Neuronal stem cell (in vitro differentiated cells): ENCODE measurements at regions not wholly inside any gene's neighbourhood (a gene's known extent, or its start where the extent isn't known, plus 50 kb on each side); places are given as distances from the start of the nearest gene placed in this dataset.
A peak's percentile ranks its signal among the peaks of the same experiment; 100 is the strongest.

ENCODE experiments used
- DNase-seq: peaks from one replicate; pipeline ENCODE4 v3.0.0-alpha.2; 2013; ENCODE audit warnings: low spot score
- H2AFZ ChIP-seq: one replicate; pipeline ENCODE4 v1.6.1; 2013; ENCODE audit warnings: mild to moderate bottlenecking, low read length, inconsistent platforms
- H2AK5ac ChIP-seq: 2 replicates; pipeline ENCODE4 v1.6.1; 2013; ENCODE audit warnings: low read depth, mild to moderate bottlenecking, inconsistent platforms, low read length, moderate library complexity, mixed read lengths
- H2BK120ac ChIP-seq: 2 replicates; pipeline ENCODE4 v1.6.1; 2013; ENCODE audit warnings: low read depth, mild to moderate bottlenecking, inconsistent platforms, low read length, moderate library complexity, mixed read lengths
- H2BK12ac ChIP-seq: one replicate; pipeline ENCODE4 v1.6.1; 2013; ENCODE audit warnings: low read length, inconsistent platforms
- H2BK15ac ChIP-seq: 2 replicates; pipeline ENCODE4 v1.6.1; 2013; ENCODE audit warnings: mild to moderate bottlenecking, low read length, inconsistent platforms, mixed read lengths
- H2BK5ac ChIP-seq: one replicate; pipeline ENCODE4 v1.6.1; 2013; ENCODE audit warnings: inconsistent platforms, mild to moderate bottlenecking, low read length, moderate library complexity
- H3K14ac ChIP-seq: one replicate; pipeline ENCODE4 v1.6.1; 2013; ENCODE audit warnings: low read length, inconsistent platforms
- H3K18ac ChIP-seq: 2 replicates; pipeline ENCODE4 v1.6.1; 2013; ENCODE audit warnings: low read length, inconsistent platforms
- H3K23ac ChIP-seq: 2 replicates; pipeline ENCODE4 v1.6.1; 2013; ENCODE audit warnings: low read depth, mild to moderate bottlenecking, mixed read lengths, low read length, inconsistent platforms; ENCODE audit not compliant: poor library complexity
- H3K27ac ChIP-seq: replicated peaks from 3 replicates; pipeline ENCODE4 v1.5.1; 2013; ENCODE audit warnings: low read length, inconsistent platforms
- H3K27me3 ChIP-seq, 3 experiments: 2 replicates each; pipeline ENCODE4 v1.6.1; 2013; ENCODE audit warnings: low read length in 3 of 3, mild to moderate bottlenecking in 2 of 3, inconsistent platforms in 1 of 3, low read depth in 1 of 3, mixed read lengths in 1 of 3, moderate library complexity in 1 of 3; ENCODE audit not compliant: control insufficient read depth in 3 of 3, insufficient read depth in 3 of 3
- H3K36me3 ChIP-seq, 2 donors: replicated peaks in 1 of 2; 2 replicates each; pipeline ENCODE4 v1.6.1; 2013; ENCODE audit warnings: low read length in 2 of 2; ENCODE audit not compliant: control insufficient read depth in 2 of 2, insufficient read depth in 2 of 2
- H3K4ac ChIP-seq: 2 replicates; pipeline ENCODE4 v1.6.1; 2013; ENCODE audit warnings: inconsistent platforms, mild to moderate bottlenecking, low read length, moderate library complexity
- H3K4me1 ChIP-seq, 2 donors: 1 replicate in 1 of 2; 2 replicates in 1 of 2; pipeline ENCODE4 v1.6.1; 2013; ENCODE audit warnings: low read length in 2 of 2, low read depth in 1 of 2; ENCODE audit not compliant: control insufficient read depth in 2 of 2, insufficient read depth in 1 of 2
- H3K4me2 ChIP-seq: one replicate; pipeline ENCODE4 v1.6.1; 2013; ENCODE audit warnings: mild to moderate bottlenecking, low read length, inconsistent platforms; ENCODE audit not compliant: insufficient read depth, poor library complexity, severe bottlenecking
- H3K4me3 ChIP-seq, 2 donors: 2 replicates each; pipeline ENCODE4 v1.5.1; 2013; ENCODE audit warnings: low read length in 2 of 2, mild to moderate bottlenecking in 2 of 2, inconsistent platforms in 1 of 2, moderate library complexity in 1 of 2
- H3K79me1 ChIP-seq: one replicate; pipeline ENCODE4 v1.6.1; 2013; ENCODE audit warnings: low read depth, mild to moderate bottlenecking, inconsistent platforms, low read length, moderate library complexity
- H3K9ac ChIP-seq: one replicate; pipeline ENCODE4 v1.6.1; 2013; ENCODE audit warnings: mild to moderate bottlenecking, low read depth, low read length, inconsistent platforms; ENCODE audit not compliant: poor library complexity
- H3K9me3 ChIP-seq, 2 donors: replicated peaks in 1 of 2; 2 replicates each; pipeline versions ENCODE3 to v1.6.1; 2013; ENCODE audit warnings: low read length in 2 of 2, mild to moderate bottlenecking in 2 of 2, inconsistent platforms in 1 of 2, low read depth in 1 of 2, mixed read lengths in 1 of 2, moderate library complexity in 1 of 2; ENCODE audit not compliant: control insufficient read depth in 2 of 2, insufficient read depth in 1 of 2
- H4K8ac ChIP-seq: one replicate; pipeline ENCODE4 v1.6.1; 2013; ENCODE audit warnings: low read depth, mild to moderate bottlenecking, inconsistent platforms, low read length, moderate library complexity
- H4K91ac ChIP-seq: one replicate; pipeline ENCODE4 v1.6.1; 2013; ENCODE audit warnings: low read length, low read depth, mild to moderate bottlenecking, inconsistent platforms; ENCODE audit not compliant: poor library complexity
- WGBS, 2 donors: extraction: QIAGEN DNeasy Blood & Tissue Kit; methylation state at CpG; one replicate each; pipeline ENCODE4 v1.1.7; 2013; ENCODE audit warnings: missing lambda C conversion rate in 2 of 2, mixed read lengths in 1 of 2; ENCODE audit not compliant: insufficient read length in 2 of 2, insufficient replicate concordance in 1 of 2; ENCODE audit errors: extremely low coverage in 2 of 2; 5-methylcytosine and 5-hydroxymethylcytosine counted together

DNA sequence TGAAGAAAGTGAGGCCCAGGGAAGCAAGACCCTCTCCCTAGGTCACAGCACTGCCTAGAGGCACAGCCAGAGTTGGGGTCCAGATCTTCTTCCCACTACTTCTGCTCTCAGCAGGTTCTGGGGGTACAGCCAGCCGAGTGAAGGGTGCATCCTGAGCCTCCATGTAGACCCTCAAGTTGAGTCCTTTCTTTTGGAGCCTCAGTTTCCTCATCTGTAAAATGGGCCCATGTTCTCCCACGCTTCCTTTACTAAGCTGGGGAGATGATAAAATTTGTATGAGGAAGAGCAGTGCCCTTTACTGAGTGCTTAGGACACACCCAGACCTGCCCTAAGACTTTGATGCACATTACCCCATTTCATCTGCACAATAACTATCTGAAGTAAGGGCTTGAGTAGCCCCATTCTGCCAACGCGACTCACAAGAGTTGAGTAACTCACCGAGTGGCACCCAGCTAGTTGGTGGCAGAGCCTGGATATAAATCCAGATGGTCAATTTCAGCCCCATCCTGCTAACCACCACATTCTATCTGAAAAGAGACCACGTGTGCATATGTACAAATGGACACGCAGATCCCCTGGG lies 64.3 kb upstream of the GGTA1 start:
- Histone ChIP-seq H2AK5ac (peak overlapping the region; percentile 73), H3K27ac (no peak overlapping the region), H4K91ac (no peak overlapping the region), H3K23ac (peak overlapping the region; percentile 10), H2BK15ac (no peak overlapping the region), H2BK5ac (no peak overlapping the region), H3K36me3 (no peaks in the 10 kb centered on the region), H3K14ac (no peak overlapping the region), H2BK12ac (no peak overlapping the region), H3K9ac (no peak overlapping the region), H3K4me1 (peaks cover 16 to 22% of the 10 kb centered on the region in 2 donors), H2AFZ (no peak overlapping the region), H3K9me3 (no peaks in the 10 kb centered on the region), H4K8ac (no peak overlapping the region), H3K18ac (peak overlapping the region; percentile 5), H2BK120ac (no peak overlapping the region), H3K4me3 (no peak overlapping the region), H3K4ac (no peak overlapping the region), H3K79me1 (no peaks in the 10 kb centered on the region), H3K4me2 (no peak overlapping the region), H3K27me3 (peaks cover 0 to 41% (median 0%) of the 10 kb centered on the region in 3 experiments)
- WGBS, 2 donors, result no CpG with 5 or more reads among the region's 7 CpGs
- DNase-seq, result no peak

- WGBS, 2 donors, result no CpG with 5 or more reads among the region's 11 CpGs
- H2AK5ac ChIP-seq, result peak overlapping the region; percentile 73
- peak overlapping the region; percentile 93 for H2BK15ac ChIP-seq
- H3K79me1 ChIP-seq, result no peaks in the 10 kb centered on the region
- DNase-seq, result no peak
- no peak overlapping the region for H3K4ac ChIP-seq
- no peak overlapping the region for H4K91ac ChIP-seq
- peaks cover 0 to 46% (median 0%) of the 10 kb centered on the region in 3 experiments for H3K27me3 ChIP-seq
- peak overlapping the region; percentile 10 for H3K23ac ChIP-seq
- H3K36me3 ChIP-seq, result no peaks in the 10 kb centered on the region
- H3K14ac ChIP-seq, result peak overlapping the region; percentile 71
- H3K9me3 ChIP-seq, result no peaks in the 10 kb centered on the region
- no peak overlapping the region for H3K27ac ChIP-seq
- no peak overlapping the region for H2BK5ac ChIP-seq
- peaks cover 16 to 22% of the 10 kb centered on the region in 2 donors for H3K4me1 ChIP-seq
- H2BK120ac ChIP-seq, result no peak overlapping the region
- H2BK12ac ChIP-seq, result peak overlapping the region; percentile 61
- no peak overlapping the region for H3K4me2 ChIP-seq
- no peak overlapping the region for H4K8ac ChIP-seq
- no peak overlapping the region for H2AFZ ChIP-seq
- H3K18ac ChIP-seq, result peak overlapping the region; percentile 44
- no peak overlapping the region for H3K9ac ChIP-seq
- no peak overlapping the region for H3K4me3 ChIP-seq
Measured at GRCh38 chr9:121564504-121565260, 65.0 kb upstream of the GGTA1 start.

DNA sequence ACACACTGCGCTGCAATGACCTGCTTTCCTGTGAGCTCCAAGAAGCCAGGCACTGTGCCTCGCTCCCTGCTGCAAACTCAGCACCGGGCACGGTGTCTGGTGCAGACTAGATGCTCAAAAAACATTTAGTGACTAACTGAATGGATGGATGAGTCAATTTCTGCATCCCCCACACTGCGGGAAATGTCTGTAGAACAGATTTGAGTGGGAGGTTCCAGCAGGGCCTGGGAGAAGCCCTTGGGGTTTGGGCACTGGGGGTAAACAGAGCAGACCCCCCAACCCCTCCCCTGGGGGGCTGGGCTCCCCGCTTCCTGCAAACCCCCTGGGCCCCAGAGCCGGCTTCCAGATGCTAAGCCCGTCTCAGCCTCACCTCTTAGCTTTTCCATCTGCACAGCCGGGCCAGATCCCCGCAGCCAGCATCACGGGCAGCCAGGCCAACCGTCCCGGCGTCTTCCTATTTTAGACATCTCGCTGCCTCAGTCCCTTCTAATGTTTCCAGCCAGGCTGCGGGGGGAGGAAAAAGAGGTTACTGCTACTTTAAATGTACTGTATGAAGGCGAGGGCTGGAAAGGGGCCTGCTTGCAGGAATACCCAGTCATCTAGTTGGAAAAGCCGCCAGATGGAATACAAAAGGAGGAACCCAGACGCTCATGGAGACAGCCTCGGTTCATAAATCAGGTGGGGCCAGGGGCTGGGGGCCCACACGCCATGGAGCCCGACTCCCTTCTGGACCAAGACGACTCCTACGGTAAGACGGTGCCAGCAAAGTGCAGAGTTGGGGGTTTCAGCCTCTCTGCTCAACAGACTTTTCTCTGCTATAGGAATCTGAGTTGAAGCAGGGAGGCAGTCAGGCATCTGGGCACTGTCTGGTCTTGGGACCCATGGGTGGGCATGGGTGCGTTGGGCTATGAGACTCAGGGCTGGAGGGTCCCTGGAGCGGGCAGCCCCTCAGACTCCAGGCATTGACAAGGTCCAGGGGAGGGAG lies 67.1 kb upstream of the GGTA1 start:
- H3K4me2 ChIP-seq, result no peak overlapping the region
- peak overlapping the region; percentile 14 for H2BK12ac ChIP-seq
- no peak overlapping the region for H3K23ac ChIP-seq
- H3K36me3 ChIP-seq, result no peaks in the 10 kb centered on the region
- no peaks in the 10 kb centered on the region for H3K9me3 ChIP-seq
- H3K4ac ChIP-seq, result no peak overlapping the region
- no peak overlapping the region for H2BK5ac ChIP-seq
- DNase-seq, result no peak
- no CpG with 5 or more reads among the region's 27 CpGs for WGBS, 2 donors
- H4K91ac ChIP-seq, result no peak overlapping the region
- no peak overlapping the region for H3K4me3 ChIP-seq
- H3K79me1 ChIP-seq, result no peaks in the 10 kb centered on the region
- H3K18ac ChIP-seq, result peak overlapping the region; percentile 83
- H2BK120ac ChIP-seq, result no peak overlapping the region
- H4K8ac ChIP-seq, result no peak overlapping the region
- H3K14ac ChIP-seq, result no peak overlapping the region
- H3K27ac ChIP-seq, result no peak overlapping the region
- H2AK5ac ChIP-seq, result peak overlapping the region; percentile 37
- peaks cover 16 to 22% of the 10 kb centered on the region in 2 donors for H3K4me1 ChIP-seq
- H2BK15ac ChIP-seq, result peak overlapping the region; percentile 7
- peak overlapping the region; percentile 79 for H2AFZ ChIP-seq
- H3K27me3 ChIP-seq, result peaks cover 0 to 60% (median 0%) of the 10 kb centered on the region in 3 experiments
- no peak overlapping the region for H3K9ac ChIP-seq
